NK-92 treated with Interleukin-12 subunit alpha and Interleukin-12 subunit beta, amount 100 ng/mL, for 24 hours (cell line): ENCODE measurements at regions not wholly inside any gene's neighbourhood (a gene's known extent, or its start where the extent isn't known, plus 50 kb on each side); places are given as distances from the start of the nearest gene placed in this dataset.

ENCODE experiments used
- DNase-seq: peaks from one replicate; lab custom pipeline; 2025; lab: John Stamatoyannopoulos, UW

GRCh38 chr2:56709181-56709580 lies 525.4 kb downstream of the CCDC85A start:
- no peak for DNase-seq

- no peak for DNase-seq
Observed at GRCh38 chr2:56713161-56713676, 529.4 kb downstream of the CCDC85A start.

- no peak for DNase-seq
Observed at GRCh38 chr2:56713978-56714377, 530.2 kb downstream of the CCDC85A start.

GRCh38 chr2:56714400-56714799 lies 530.6 kb downstream of the CCDC85A start:
- no peak for DNase-seq

- DNase-seq, result no peak
Observed at GRCh38 chr2:56715683-56716082, 531.9 kb downstream of the CCDC85A start.

- DNase-seq, result no peak
Observed at GRCh38 chr2:56718413-56718812, 534.6 kb downstream of the CCDC85A start.

- no peak for DNase-seq
Observed at GRCh38 chr2:56729212-56729611, 545.4 kb downstream of the CCDC85A start.

GRCh38 chr2:56732946-56733345 lies 549.2 kb downstream of the CCDC85A start:
- DNase-seq, result no peak

GRCh38 chr2:56739413-56739812 lies 555.6 kb downstream of the CCDC85A start:
- DNase-seq, result no peak

GRCh38 chr2:56741601-56742102 lies 557.9 kb downstream of the CCDC85A start:
- no peak for DNase-seq

GRCh38 chr2:56743807-56744206 lies 560.0 kb downstream of the CCDC85A start:
- no peak for DNase-seq

- DNase-seq, result no peak
Observed at GRCh38 chr2:56749152-56749752, 565.5 kb downstream of the CCDC85A start.

- no peak for DNase-seq
Observed at GRCh38 chr2:56753182-56753581, 569.4 kb downstream of the CCDC85A start.

GRCh38 chr2:56754066-56754615 lies 570.4 kb downstream of the CCDC85A start:
- DNase-seq, result no peak

- no peak for DNase-seq
Observed at GRCh38 chr2:56754627-56755026, 570.8 kb downstream of the CCDC85A start.

- DNase-seq, result no peak
Observed at GRCh38 chr2:56757884-56758545, 574.2 kb downstream of the CCDC85A start.

GRCh38 chr2:56763683-56764082 lies 579.9 kb downstream of the CCDC85A start:
- DNase-seq, result no peak

- DNase-seq, result no peak
Observed at GRCh38 chr2:56768973-56769372, 585.2 kb downstream of the CCDC85A start.

- no peak for DNase-seq
Observed at GRCh38 chr2:56770490-56770889, 586.7 kb downstream of the CCDC85A start.

- no peak for DNase-seq
Observed at GRCh38 chr2:56784046-56784445, 600.3 kb downstream of the CCDC85A start.

GRCh38 chr2:56801214-56801613 lies 617.4 kb downstream of the CCDC85A start:
- DNase-seq, result no peak

- DNase-seq, result no peak
Observed at GRCh38 chr2:56801770-56802169, 618.0 kb downstream of the CCDC85A start.

GRCh38 chr2:56803596-56803995 lies 619.8 kb downstream of the CCDC85A start:
- no peak for DNase-seq
